Effector memory CD8-positive, alpha-beta T cell (primary cell): ENCODE measurements at regions not wholly inside any gene's neighbourhood (a gene's known extent, or its start where the extent isn't known, plus 50 kb on each side); places are given as distances from the start of the nearest gene placed in this dataset.

Experiments used
- ATAC-seq: fragments of 150-1000 bp; cut with Tn5 transposase; replicated peaks from 2 replicates; pipeline ENCODE4 v1.10.0; 2021; ENCODE audit warnings: mild to moderate bottlenecking, moderate library complexity
- DNase-seq, 3 experiments: peaks; one replicate each; pipeline ENCODE4 v3.0.0; 2021
- H3K27ac Mint-ChIP-seq, 2 donors: one replicate each; pipeline ENCODE4 v1.8.0; 2022; ENCODE audit warnings: mild to moderate bottlenecking in 2 of 2, mixed read lengths in 2 of 2, moderate library complexity in 2 of 2
- H3K27me3 Mint-ChIP-seq, 2 donors: one replicate each; pipeline ENCODE4 v1.8.0; 2022; ENCODE audit warnings: mixed read lengths in 2 of 2
- H3K36me3 Mint-ChIP-seq: one replicate; pipeline ENCODE4 v1.8.0; 2022; ENCODE audit warnings: mild to moderate bottlenecking, moderate library complexity, mixed read lengths; ENCODE audit not compliant: insufficient read depth
- H3K4me1 Mint-ChIP-seq, 2 donors: one replicate each; pipeline ENCODE4 v1.8.0; 2022; ENCODE audit warnings: low read depth in 2 of 2, mixed read lengths in 2 of 2
- H3K4me3 Mint-ChIP-seq, 2 donors: one replicate each; pipeline ENCODE4 v1.8.0; 2022; ENCODE audit warnings: mild to moderate bottlenecking in 2 of 2, mixed read lengths in 2 of 2, moderate library complexity in 2 of 2
- H3K9me3 Mint-ChIP-seq, 2 donors: one replicate each; pipeline ENCODE4 v1.8.0; 2022; ENCODE audit warnings: mixed read lengths in 2 of 2

GRCh38 chr3:110900576-110900975 lies 171.0 kb upstream of the NECTIN3 start:
- no peak overlapping the region for H3K4me3 Mint-ChIP-seq
- no peaks in the 10 kb centered on the region for H3K9me3 Mint-ChIP-seq
- H3K36me3 Mint-ChIP-seq: no peaks in the 10 kb centered on the region
- DNase-seq (no peak), ATAC-seq (no peak)
- peaks cover 6 to 19% of the 10 kb centered on the region in 2 donors for H3K27me3 Mint-ChIP-seq
- no peaks in the 10 kb centered on the region for H3K4me1 Mint-ChIP-seq
- H3K27ac Mint-ChIP-seq: no peak overlapping the region

- Mint-ChIP-seq H3K27me3 (peaks cover 6 to 18% of the 10 kb centered on the region in 2 donors), H3K4me1 (no peaks in the 10 kb centered on the region), H3K4me3 (no peak overlapping the region), H3K36me3 (no peaks in the 10 kb centered on the region), H3K27ac (no peak overlapping the region), H3K9me3 (no peaks in the 10 kb centered on the region)
- ATAC-seq (no peak), DNase-seq (no peak)
Measured at GRCh38 chr3:110901536-110901935, 170.1 kb upstream of the NECTIN3 start.

GRCh38 chr3:110902453-110903085 lies 169.0 kb upstream of the NECTIN3 start:
- Mint-ChIP-seq H3K9me3 (no peaks in the 10 kb centered on the region), H3K4me3 (no peak overlapping the region), H3K27ac (no peak overlapping the region), H3K36me3 (no peaks in the 10 kb centered on the region), H3K27me3 (peaks cover 6 to 12% of the 10 kb centered on the region in 2 donors), H3K4me1 (no peaks in the 10 kb centered on the region)
- ATAC-seq (no peak), DNase-seq (no peak)

GRCh38 chr3:110903771-110904519 lies 167.7 kb upstream of the NECTIN3 start:
- no peaks in the 10 kb centered on the region for H3K9me3 Mint-ChIP-seq
- no peak for DNase-seq
- no peak overlapping the region for H3K4me3 Mint-ChIP-seq
- no peak overlapping the region for H3K27ac Mint-ChIP-seq
- H3K27me3 Mint-ChIP-seq: peaks cover 6 to 12% of the 10 kb centered on the region in 2 donors
- no peaks in the 10 kb centered on the region for H3K36me3 Mint-ChIP-seq
- H3K4me1 Mint-ChIP-seq: no peaks in the 10 kb centered on the region
- ATAC-seq: no peak

GRCh38 chr3:110904520-110904890 lies 167.1 kb upstream of the NECTIN3 start:
- Mint-ChIP-seq H3K36me3 (no peaks in the 10 kb centered on the region), H3K27me3 (peaks cover 6 to 11% of the 10 kb centered on the region in 2 donors), H3K4me3 (no peak overlapping the region), H3K27ac (no peak overlapping the region), H3K9me3 (no peaks in the 10 kb centered on the region), H3K4me1 (no peaks in the 10 kb centered on the region)
- DNase-seq (no peak), ATAC-seq (no peak)

- peaks cover 6 to 11% of the 10 kb centered on the region in 2 donors for H3K27me3 Mint-ChIP-seq
- no peaks in the 10 kb centered on the region for H3K4me1 Mint-ChIP-seq
- H3K4me3 Mint-ChIP-seq: no peak overlapping the region
- DNase-seq (no peak), ATAC-seq (no peak)
- no peak overlapping the region for H3K27ac Mint-ChIP-seq
- H3K36me3 Mint-ChIP-seq: no peaks in the 10 kb centered on the region
- no peaks in the 10 kb centered on the region for H3K9me3 Mint-ChIP-seq
Measured at GRCh38 chr3:110905121-110905520, 166.5 kb upstream of the NECTIN3 start.

- Mint-ChIP-seq H3K9me3 (no peaks in the 10 kb centered on the region), H3K27ac (no peak overlapping the region), H3K4me3 (no peak overlapping the region), H3K27me3 (peaks cover 0 to 11% of the 10 kb centered on the region in 2 donors), H3K4me1 (no peaks in the 10 kb centered on the region), H3K36me3 (no peaks in the 10 kb centered on the region)
- ATAC-seq (no peak), DNase-seq (no peak)
Measured at GRCh38 chr3:110909839-110910238, 161.8 kb upstream of the NECTIN3 start.

GRCh38 chr3:110910346-110910955 lies 161.2 kb upstream of the NECTIN3 start:
- H3K4me1 Mint-ChIP-seq: no peaks in the 10 kb centered on the region
- ATAC-seq (no peak), DNase-seq (no peak)
- H3K27me3 Mint-ChIP-seq: peaks cover 0 to 11% of the 10 kb centered on the region in 2 donors
- no peak overlapping the region for H3K4me3 Mint-ChIP-seq
- no peaks in the 10 kb centered on the region for H3K36me3 Mint-ChIP-seq
- no peak overlapping the region for H3K27ac Mint-ChIP-seq
- H3K9me3 Mint-ChIP-seq: no peaks in the 10 kb centered on the region

- Mint-ChIP-seq H3K36me3 (no peaks in the 10 kb centered on the region), H3K27ac (no peak overlapping the region), H3K9me3 (no peaks in the 10 kb centered on the region), H3K4me3 (no peak overlapping the region), H3K4me1 (no peaks in the 10 kb centered on the region), H3K27me3 (peaks cover 0 to 12% of the 10 kb centered on the region in 2 donors)
- DNase-seq (no peak), ATAC-seq (no peak)
Measured at GRCh38 chr3:110918963-110919362, 152.7 kb upstream of the NECTIN3 start.

GRCh38 chr3:110925798-110926197 lies 145.8 kb upstream of the NECTIN3 start:
- Mint-ChIP-seq H3K4me1 (no peaks in the 10 kb centered on the region), H3K9me3 (no peaks in the 10 kb centered on the region), H3K27ac (no peak overlapping the region), H3K27me3 (peaks cover 13 to 18% of the 10 kb centered on the region in 2 donors), H3K36me3 (no peaks in the 10 kb centered on the region), H3K4me3 (no peak overlapping the region)
- no peak for DNase-seq
- no peak for ATAC-seq

- no peak for ATAC-seq
- DNase-seq: no peak
- H3K4me1 Mint-ChIP-seq: no peaks in the 10 kb centered on the region
- H3K4me3 Mint-ChIP-seq: no peak overlapping the region
- no peaks in the 10 kb centered on the region for H3K9me3 Mint-ChIP-seq
- no peak overlapping the region for H3K27ac Mint-ChIP-seq
- peaks cover 13 to 18% of the 10 kb centered on the region in 2 donors for H3K27me3 Mint-ChIP-seq
- no peaks in the 10 kb centered on the region for H3K36me3 Mint-ChIP-seq
Measured at GRCh38 chr3:110928016-110928662, 143.5 kb upstream of the NECTIN3 start.

GRCh38 chr3:110929816-110930215 lies 141.8 kb upstream of the NECTIN3 start:
- Mint-ChIP-seq H3K27ac (no peak overlapping the region), H3K9me3 (no peaks in the 10 kb centered on the region), H3K36me3 (no peaks in the 10 kb centered on the region), H3K27me3 (peaks cover 13 to 18% of the 10 kb centered on the region in 2 donors), H3K4me1 (no peaks in the 10 kb centered on the region), H3K4me3 (no peak overlapping the region)
- DNase-seq (no peak), ATAC-seq (no peak)

- H3K4me1 Mint-ChIP-seq: no peaks in the 10 kb centered on the region
- DNase-seq: no peak
- H3K36me3 Mint-ChIP-seq: no peaks in the 10 kb centered on the region
Measured at GRCh38 chr3:110932567-110932966, 139.0 kb upstream of the NECTIN3 start.

More at GRCh38 chr3:110932567-110932966, 139.0 kb upstream of the NECTIN3 start:
- no peak overlapping the region for H3K27ac Mint-ChIP-seq
- no peaks in the 10 kb centered on the region for H3K9me3 Mint-ChIP-seq
- H3K4me3 Mint-ChIP-seq: no peak overlapping the region
- H3K27me3 Mint-ChIP-seq: peaks cover under 1 to 10% of the 10 kb centered on the region in 2 donors
- ATAC-seq: no peak
